ENCODE measurements at regions not wholly inside any gene's neighbourhood (a gene's known extent, or its start where the extent isn't known, plus 50 kb on each side); places are given as distances from the start of the nearest gene placed in this dataset.

GRCh38 chr12:128052777-128053176 is 214.2 kb upstream of the TMEM132C start:
- TF ChIP-seq CTCF (IDR thresholded peaks at IDR 0.05; ENCODE audit: low read length) = no peak
- no peak for TF ChIP-seq EZH2 (IDR thresholded peaks at IDR 0.05; ENCODE audit: borderline replicate concordance, low read length)
